ENCODE measurements at regions not wholly inside any gene's neighbourhood (a gene's known extent, or its start where the extent isn't known, plus 50 kb on each side); places are given as distances from the start of the nearest gene placed in this dataset.

DNA sequence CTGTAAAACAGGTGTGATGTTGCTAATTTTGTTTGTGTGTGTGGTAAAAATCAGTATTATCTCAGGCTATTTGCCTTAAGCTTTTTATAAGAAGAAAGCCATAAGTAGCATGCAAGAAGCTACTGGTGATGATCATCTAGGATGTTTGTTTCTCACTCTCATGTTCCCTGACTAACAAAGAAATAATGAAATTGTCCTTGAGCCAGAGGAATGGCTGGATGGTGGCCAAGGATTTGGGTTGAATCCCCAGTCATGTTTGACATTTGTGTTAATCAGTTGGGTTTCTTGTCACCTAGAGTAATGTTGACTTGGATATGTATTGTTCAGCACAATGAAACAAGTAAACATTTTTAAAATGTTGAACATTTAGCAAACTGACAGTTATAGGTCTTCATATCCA lies 496.8 kb upstream of the ZEB2 start:
- no peaks in the 10 kb centered on the region for H3K79me2 ChIP-seq (ENCODE audit: insufficient read depth, low read length)
- BruUV-seq (replicated peaks) = no TSS peak
- H2AFZ ChIP-seq (ENCODE audit: low read depth, low read length, poor library complexity, severe bottlenecking) = no peak overlapping the region
- DNase-seq (ENCODE audit: low read depth, low spot score) (no peak), ATAC-seq (no peak)
- H3K4me3 ChIP-seq (replicated peaks in 1 of 2; ENCODE audit: low read depth in 1 of 2, low read length in 2 of 2) = no peak overlapping the region
- no peaks in the 10 kb centered on the region for H3K9me3 ChIP-seq (ENCODE audit: control insufficient read depth in 1 of 2, insufficient read depth in 1 of 2, low read depth in 1 of 2, low read length in 2 of 2)
- no peak overlapping the region for H3K9ac ChIP-seq (ENCODE audit: low read length)
- H3K4me1 ChIP-seq (ENCODE audit: control insufficient read depth in 1 of 2, insufficient read depth in 2 of 2, low read length in 2 of 2) = no peaks in the 10 kb centered on the region
- H3K27ac ChIP-seq (ENCODE audit: low read depth, low read length) = no peak overlapping the region
- POLR2A ChIA-PET = no interaction called here
- RAD21 ChIA-PET (ENCODE audit: low non-redundant PET in 1 of 2, low total read pairs in 2 of 2, uncharacterized antibody in 2 of 2, unreplicated experiment in 2 of 2) = no interaction called here
- no peak overlapping the region for H3K4me2 ChIP-seq (ENCODE audit: low read length)
- no peaks in the 10 kb centered on the region; the same call in 1 of the 2 replicates for H3K9me2 ChIP-seq (ENCODE audit: insufficient read depth)
- H3K36me3 ChIP-seq (ENCODE audit: control insufficient read depth in 1 of 2, insufficient read depth in 2 of 2, low read length in 2 of 2) = no peaks in the 10 kb centered on the region
- intact Hi-C loops (cut with micrococcal nuclease) = no loop called here
- no peaks in the 10 kb centered on the region for H4K20me1 ChIP-seq (ENCODE audit: insufficient read depth)
- CTCF ChIA-PET = no interaction called here
- TF ChIP-seq ELF1 (IDR thresholded peaks at IDR 0.05; ENCODE audit: borderline replicate concordance, low read depth) (no peak), ZFX (IDR thresholded peaks at IDR 0.05) (no peak), SRF (IDR thresholded peaks at IDR 0.05; ENCODE audit: low read depth) (no peak), EGR1 (IDR thresholded peaks at IDR 0.05; ENCODE audit: low read depth) (no peak)
- no peaks in the 10 kb centered on the region for H3K27me3 ChIP-seq (ENCODE audit: insufficient read depth, low read length)

DNA sequence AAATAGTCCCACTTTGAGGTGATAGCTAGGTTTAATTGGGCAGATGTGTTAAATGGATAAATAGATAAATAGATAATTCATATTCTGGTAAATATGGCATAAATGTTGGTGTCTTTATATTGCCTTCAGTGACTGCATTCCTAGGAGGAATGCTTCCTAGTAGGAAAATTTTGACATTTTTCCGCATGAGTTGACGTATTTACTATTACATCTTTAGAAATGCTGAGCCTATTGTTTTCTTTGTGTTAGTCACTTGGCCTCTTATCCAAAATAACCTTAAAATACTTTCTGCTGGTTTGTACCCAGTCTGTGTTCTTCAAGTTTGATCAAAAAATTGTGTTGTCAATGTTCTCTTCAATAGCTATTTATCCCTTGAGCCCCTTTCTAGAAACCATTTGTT lies 495.6 kb upstream of the ZEB2 start:
- H3K9me3 ChIP-seq (ENCODE audit: control insufficient read depth in 1 of 2, insufficient read depth in 1 of 2, low read depth in 1 of 2, low read length in 2 of 2) = no peaks in the 10 kb centered on the region
- H4K20me1 ChIP-seq (ENCODE audit: insufficient read depth) = no peaks in the 10 kb centered on the region; the same call in 1 of the 2 replicates
- H3K9me2 ChIP-seq (ENCODE audit: insufficient read depth) = no peaks in the 10 kb centered on the region; the same call in 1 of the 2 replicates
- no peak overlapping the region for H3K27ac ChIP-seq (ENCODE audit: low read depth, low read length)
- CTCF ChIA-PET = no interaction called here
- H3K4me1 ChIP-seq (ENCODE audit: control insufficient read depth in 1 of 2, insufficient read depth in 2 of 2, low read length in 2 of 2) = no peaks in the 10 kb centered on the region
- RAD21 ChIA-PET (ENCODE audit: low non-redundant PET in 1 of 2, low total read pairs in 2 of 2, uncharacterized antibody in 2 of 2, unreplicated experiment in 2 of 2) = no interaction called here
- H2AFZ ChIP-seq (ENCODE audit: low read depth, low read length, poor library complexity, severe bottlenecking) = no peak overlapping the region
- DNase-seq (ENCODE audit: low read depth, low spot score) (no peak), ATAC-seq (no peak)
- H3K4me2 ChIP-seq (ENCODE audit: low read length) = no peak overlapping the region
- no peak overlapping the region for H3K4me3 ChIP-seq (replicated peaks in 1 of 2; ENCODE audit: low read depth in 1 of 2, low read length in 2 of 2)
- H3K9ac ChIP-seq (ENCODE audit: low read length) = no peak overlapping the region
- no peaks in the 10 kb centered on the region for H3K36me3 ChIP-seq (ENCODE audit: control insufficient read depth in 1 of 2, insufficient read depth in 2 of 2, low read length in 2 of 2)
- intact Hi-C loops (cut with micrococcal nuclease) = no loop called here
- no TSS peak for BruUV-seq (replicated peaks)
- no peak for TF ChIP-seq TCF7L2 (IDR thresholded peaks at IDR 0.05; ENCODE audit: borderline replicate concordance, extremely low read depth, insufficient read depth, insufficient read length)
- no peak for TF ChIP-seq CEBPB (IDR thresholded peaks at IDR 0.05; ENCODE audit: low read depth)
- TF ChIP-seq ZNF274 (IDR thresholded peaks at IDR 0.05; ENCODE audit: low read depth, low read length) = no peak
- H3K79me2 ChIP-seq (ENCODE audit: insufficient read depth, low read length) = no peaks in the 10 kb centered on the region
- H3K27me3 ChIP-seq (ENCODE audit: insufficient read depth, low read length) = no peaks in the 10 kb centered on the region
- POLR2A ChIA-PET = no interaction called here
